ENCODE measurements at regions not wholly inside any gene's neighbourhood (a gene's known extent, or its start where the extent isn't known, plus 50 kb on each side); places are given as distances from the start of the nearest gene placed in this dataset.

GRCh38 chr16:87057211-87057881 lies 259.8 kb downstream of the C16orf95 start:
- H3K9me3 ChIP-seq = peaks cover 0 to 10% (median 3%) of the 10 kb centered on the region in 12 donors
- intact Hi-C loops (cut with DNase I) = loop anchor here in 4 of 10 donors (5.0 to 10.0 kb wide), 4 partner anchors 223 to 485 kb away; partner anchors contain the start of gene FOXL1 (in 1 of the 4)
- DNase-seq (no peak), ATAC-seq (no peak)
- peaks cover 0 to 3% (median 0%) of the 10 kb centered on the region in 12 donors for H3K4me1 ChIP-seq
- peaks cover 0 to 12% (median 0%) of the 10 kb centered on the region in 9 donors for H3K27me3 ChIP-seq
- peak in 4 of 12 donors; percentile 17 to 25 (median 23) for TF ChIP-seq CTCF (IDR thresholded peaks at IDR 0.05)
- TF ChIP-seq POLR2A (IDR thresholded peaks at IDR 0.05) = no peak
- no peak overlapping the region for H3K4me3 ChIP-seq
- no peaks in the 10 kb centered on the region for H3K36me3 ChIP-seq
- H3K27ac ChIP-seq = no peak overlapping the region
- 88 to 91% (median 88%) methylated on average over 26 of the region's 26 CpGs for WGBS, 4 donors

GRCh38 chr16:87057951-87058560 lies 259.1 kb downstream of the C16orf95 start:
- no peak for ATAC-seq
- Histone ChIP-seq H3K36me3 (no peaks in the 10 kb centered on the region), H3K4me1 (peaks cover 0 to 7% (median 0%) of the 10 kb centered on the region in 12 donors), H3K9me3 (peaks cover 0 to 10% (median 3%) of the 10 kb centered on the region in 12 donors), H3K27ac (no peak overlapping the region), H3K27me3 (peaks cover 0 to 11% (median 0%) of the 10 kb centered on the region in 9 donors), H3K4me3 (no peak overlapping the region)
- WGBS, 4 donors = 93 to 95% (median 93%) methylated on average over 26 of the region's 26 CpGs
- no peak for DNase-seq
- TF ChIP-seq CTCF (IDR thresholded peaks at IDR 0.05) = no peak
- TF ChIP-seq POLR2A (IDR thresholded peaks at IDR 0.05) = no peak
- intact Hi-C loops (cut with DNase I) = loop anchor here in 4 of 10 donors (5.0 to 10.0 kb wide), 4 partner anchors 223 to 486 kb away; partner anchors contain the start of gene FOXL1 (in 1 of the 4)

GRCh38 chr16:87058728-87059250 lies 258.4 kb downstream of the C16orf95 start:
- Histone ChIP-seq H3K4me3 (no peak overlapping the region), H3K27ac (no peak overlapping the region), H3K9me3 (peaks cover 0 to 9% (median 2%) of the 10 kb centered on the region in 12 donors), H3K27me3 (peaks cover 0 to 8% (median 0%) of the 10 kb centered on the region in 9 donors), H3K4me1 (peaks cover 0 to 7% (median 0%) of the 10 kb centered on the region in 12 donors), H3K36me3 (no peaks in the 10 kb centered on the region)
- 94 to 96% (median 96%) methylated on average over 17 of the region's 17 CpGs for WGBS, 4 donors
- no peak for DNase-seq
- intact Hi-C loops (cut with DNase I) = loop anchor here in 4 of 10 donors (5.0 to 10.0 kb wide), 4 partner anchors 224 to 486 kb away; partner anchors contain the start of gene FOXL1 (in 1 of the 4)
- TF ChIP-seq CTCF (IDR thresholded peaks at IDR 0.05) (no peak), POLR2A (IDR thresholded peaks at IDR 0.05) (no peak)
- no peak for ATAC-seq

Measured in heart left ventricle (tissue), 16 donors.